Right lobe of liver (tissue), 4 donors: ENCODE measurements at regions not wholly inside any gene's neighbourhood (a gene's known extent, or its start where the extent isn't known, plus 50 kb on each side); places are given as distances from the start of the nearest gene placed in this dataset.

ENCODE experiments used
- CTCF ChIP-seq, 4 donors: fragments of 200-600 bp in 3 of 4; fragments of 450-650 bp in 1 of 4; IDR thresholded peaks; one replicate each; pipeline versions ENCODE4 v1.5.1 to v1.8.0; 2016 to 2022; ENCODE audit warnings: antibody characterized with exemption in 4 of 4, mild to moderate bottlenecking in 2 of 4
- POLR2A ChIP-seq: fragments of 450-650 bp; IDR thresholded peaks from one replicate; pipeline ENCODE4 v1.6.1; 2017; ENCODE audit warnings: antibody characterized with exemption, mild to moderate bottlenecking
- donor health status: DM: no; HTN: no; CAD: no.
- donor health status: DM: no; HTN: no; CAD: no.
- donor health status: DM: no; HTN: yes; CAD: no.

- no peak for TF ChIP-seq CTCF (IDR thresholded peaks at IDR 0.05)
- no peak for TF ChIP-seq POLR2A
These were observed 318.2 kb upstream of the PLXNA2 start for GRCh38 chr1:208562151-208562960.
